ENCODE measurements at regions not wholly inside any gene's neighbourhood (a gene's known extent, or its start where the extent isn't known, plus 50 kb on each side); places are given as distances from the start of the nearest gene placed in this dataset.

- Histone ChIP-seq H3K27ac (ENCODE audit: low read depth, low read length) (no peak overlapping the region), H2BK120ac (replicated peaks; ENCODE audit: low read depth, low read length) (no peak overlapping the region), H4K20me1 (replicated peaks in 1 of 2; ENCODE audit: control insufficient read depth in 1 of 2, insufficient read depth in 2 of 2, low read length in 2 of 2) (no peaks in the 10 kb centered on the region), H3K18ac (ENCODE audit: extremely low read depth, low read length) (no peak overlapping the region), H3K79me2 (ENCODE audit: control insufficient read depth in 1 of 2, insufficient read depth in 2 of 2, low read length in 2 of 2) (no peaks in the 10 kb centered on the region), H3K27me3 (replicated peaks in 1 of 4; ENCODE audit: control insufficient read depth in 3 of 4, extremely low read depth in 1 of 4, insufficient read depth in 3 of 4, low read length in 3 of 4) (no peaks in the 10 kb centered on the region), H3K14ac (ENCODE audit: insufficient read length) (no peak overlapping the region), H2BK20ac (ENCODE audit: low read length) (no peak overlapping the region), H3K4ac (replicated peaks; ENCODE audit: insufficient read length, low read depth, low read length) (no peak overlapping the region), H4K8ac (ENCODE audit: extremely low read depth, insufficient read depth, low read length) (no peak overlapping the region), H3K23me2 (ENCODE audit: low read depth, low read length) (no peaks in the 10 kb centered on the region), H3K4me1 (replicated peaks in 1 of 4; ENCODE audit: control insufficient read depth in 3 of 4, insufficient read depth in 4 of 4, low read length in 3 of 4) (no peaks in the 10 kb centered on the region), H3K4me3 (ENCODE audit: extremely low read depth in 1 of 4, insufficient read depth in 2 of 4, low read depth in 3 of 4, low read length in 4 of 4) (no peak overlapping the region), H2AK5ac (ENCODE audit: low read depth, low read length) (no peak overlapping the region), H2BK12ac (ENCODE audit: low read depth, low read length) (no peak overlapping the region), H4K5ac (ENCODE audit: insufficient read length, low read depth, low read length) (no peak overlapping the region), H2BK5ac (ENCODE audit: low read depth, low read length) (no peak overlapping the region), H2BK15ac (ENCODE audit: low read length) (no peak overlapping the region), H3K23ac (ENCODE audit: insufficient read length) (no peak overlapping the region), H4K91ac (replicated peaks; ENCODE audit: insufficient read length, low read length) (no peak overlapping the region), H3K56ac (replicated peaks; ENCODE audit: insufficient read length, low read depth, low read length) (no peak overlapping the region), H3K4me2 (ENCODE audit: insufficient read depth in 1 of 2, low read depth in 2 of 2, low read length in 2 of 2) (no peak overlapping the region), H3K79me1 (ENCODE audit: low read depth, low read length) (no peaks in the 10 kb centered on the region), H3K9me3 (ENCODE audit: insufficient read depth in 2 of 2, low read depth in 1 of 2, low read length in 1 of 2) (no peaks in the 10 kb centered on the region), H2AFZ (ENCODE audit: low read length) (no peak overlapping the region), H3K36me3 (ENCODE audit: control insufficient read depth in 2 of 4, insufficient read depth in 4 of 4, low read length in 3 of 4) (no peaks in the 10 kb centered on the region), H3K9ac (replicated peaks in 1 of 4; ENCODE audit: extremely low read depth in 1 of 4, low read depth in 3 of 4, low read length in 3 of 4) (no peak overlapping the region)
- DNase-seq (ENCODE audit: low read depth in 1 of 2, low spot score in 2 of 2) (no peak), FAIRE-seq (no peak)
- ChIA-PET CTCF (ENCODE audit: partially characterized antibody) (interaction anchor here (1.3 kb wide), 1 partner anchor 9 kb away, joined by 3 read pairs; no protein-coding TSS in a partner anchor), POLR2A (ENCODE audit: partially characterized antibody) (no interaction called here)
- 82% methylated on average over 1 of the region's 2 CpGs; no CpG with 5 or more reads in 1 of the 2 experiments for WGBS, 2 experiments (ENCODE audit: extremely low coverage in 1 of 2, insufficient coverage in 1 of 2, insufficient read length in 1 of 2, insufficient replicate concordance in 2 of 2, low coverage in 1 of 2, low lambda C conversion rate in 2 of 2, missing lambda C conversion rate in 1 of 2)
- TF ChIP-seq, protein P1, sequence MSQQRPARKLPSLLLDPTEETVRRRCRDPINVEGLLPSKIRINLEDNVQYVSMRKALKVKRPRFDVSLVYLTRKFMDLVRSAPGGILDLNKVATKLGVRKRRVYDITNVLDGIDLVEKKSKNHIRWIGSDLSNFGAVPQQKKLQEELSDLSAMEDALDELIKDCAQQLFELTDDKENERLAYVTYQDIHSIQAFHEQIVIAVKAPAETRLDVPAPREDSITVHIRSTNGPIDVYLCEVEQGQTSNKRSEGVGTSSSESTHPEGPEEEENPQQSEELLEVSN (IDR thresholded peaks at IDR 0.05): no peak
- no peak for TF ChIP-seq TEAD4 (IDR thresholded peaks at IDR 0.05; ENCODE audit: low read depth, low read length)
- no peak for TF ChIP-seq POLR2A (IDR thresholded peaks at IDR 0.05; ENCODE audit: control extremely low read depth in 1 of 2, low read depth in 2 of 2, low read length in 2 of 2)
- TF ChIP-seq SIX5 (IDR thresholded peaks at IDR 0.05; ENCODE audit: low read depth, low read length): no peak
- no peak for TF ChIP-seq SIN3A (conservative IDR thresholded peaks at IDR 0.05 in 1 of 2, IDR thresholded peaks at IDR 0.05 in 1 of 2; ENCODE audit: low read depth in 1 of 2, low read length in 2 of 2)
- no peak for TF ChIP-seq ATF3 (IDR thresholded peaks at IDR 0.05; ENCODE audit: insufficient read depth, low read depth, low read length)
- no peak for TF ChIP-seq MAX (IDR thresholded peaks at IDR 0.05)
- no peak for TF ChIP-seq POLR2AphosphoS5 (IDR thresholded peaks at IDR 0.05; ENCODE audit: low read depth, low read length)
- TF ChIP-seq SP2 (IDR thresholded peaks at IDR 0.05; ENCODE audit: low read length): no peak
- no peak for TF ChIP-seq CEBPB (IDR thresholded peaks at IDR 0.05; ENCODE audit: low read depth, low read length)
Observed at GRCh38 chr11:81476345-81476744, 1257.3 kb downstream of the FAM181B start.

Measured in H1 (cell line).